Peyer's patch (tissue), 4 donors: ENCODE measurements at regions not wholly inside any gene's neighbourhood (a gene's known extent, or its start where the extent isn't known, plus 50 kb on each side); places are given as distances from the start of the nearest gene placed in this dataset.

Experiments
- DNase-seq, 3 donors: peaks; one replicate each; pipeline ENCODE4 v3.0.0-alpha.2; 2017 to 2019
- H3K27ac ChIP-seq, 4 donors: fragments of 200-600 bp; sonication (generic); one replicate each; pipeline ENCODE4 v1.5.1; 2016 to 2019
- H3K27me3 ChIP-seq, 2 donors: fragments of 200-600 bp; sonication (generic); one replicate each; pipeline ENCODE4 v1.5.1; 2019
- H3K36me3 ChIP-seq, 3 donors: fragments of 200-600 bp; sonication (generic); one replicate each; pipeline ENCODE4 v1.5.1; 2016 to 2019
- H3K4me1 ChIP-seq, 4 donors: fragments of 200-600 bp; sonication (generic); one replicate each; pipeline ENCODE4 v1.5.1; 2016 to 2019
- H3K4me3 ChIP-seq, 4 donors: fragments of 200-600 bp; sonication (generic); 1 replicate in 3 of 4; 2 replicates in 1 of 4; pipeline ENCODE4 v1.5.1; 2016 to 2019; ENCODE audit warnings: mild to moderate bottlenecking in 1 of 4
- H3K9me3 ChIP-seq, 4 donors: fragments of 200-600 bp; sonication (generic); one replicate each; pipeline ENCODE4 v1.5.1; 2016 to 2019; ENCODE audit warnings: mild to moderate bottlenecking in 1 of 4
- CTCF ChIP-seq, 6 experiments: fragments of 450-650 bp in 4 of 6; fragments of 200-600 bp in 2 of 6; sonication (generic) in 1 of 6; IDR thresholded peaks; one replicate each; pipeline ENCODE4 v1.5.1; 2017 to 2019; ENCODE audit warnings: antibody characterized with exemption in 6 of 6, mild to moderate bottlenecking in 3 of 6, moderate library complexity in 1 of 6
- POLR2A ChIP-seq, 2 donors: fragments of 450-650 bp; IDR thresholded peaks; one replicate each; pipeline ENCODE4 v1.5.1; 2017; ENCODE audit warnings: antibody characterized with exemption in 2 of 2, mild to moderate bottlenecking in 2 of 2, moderate library complexity in 2 of 2

DNA sequence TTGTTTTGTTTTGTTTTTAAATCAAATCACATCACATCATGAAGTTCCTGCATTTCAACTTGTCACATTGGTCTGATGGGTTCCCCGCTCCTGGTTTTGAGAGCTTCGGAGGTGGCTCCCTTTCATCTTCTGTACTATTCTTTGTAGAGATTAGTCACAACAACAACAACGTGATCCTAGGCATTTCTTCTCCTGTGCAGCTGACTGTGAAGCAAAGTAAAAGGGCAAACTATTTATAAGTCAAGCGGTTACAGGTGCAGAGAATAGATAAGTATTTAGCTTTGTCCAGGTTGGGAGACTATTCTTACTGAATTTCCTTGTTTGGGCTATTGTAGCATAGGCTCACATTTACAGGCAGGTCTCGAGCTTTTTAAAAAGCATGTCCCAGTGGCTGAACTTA is 197.7 kb upstream of the CDKN2B start:
- H3K9me3 ChIP-seq = no peaks in the 10 kb centered on the region
- no peak overlapping the region for H3K4me3 ChIP-seq
- no peaks in the 10 kb centered on the region for H3K36me3 ChIP-seq
- DNase-seq = no peak
- no peak overlapping the region for H3K27ac ChIP-seq
- H3K27me3 ChIP-seq = no peaks in the 10 kb centered on the region
- no peaks in the 10 kb centered on the region for H3K4me1 ChIP-seq
- no peak for TF ChIP-seq CTCF (IDR thresholded peaks at IDR 0.05)
- no peak for TF ChIP-seq POLR2A (IDR thresholded peaks at IDR 0.05)

DNA sequence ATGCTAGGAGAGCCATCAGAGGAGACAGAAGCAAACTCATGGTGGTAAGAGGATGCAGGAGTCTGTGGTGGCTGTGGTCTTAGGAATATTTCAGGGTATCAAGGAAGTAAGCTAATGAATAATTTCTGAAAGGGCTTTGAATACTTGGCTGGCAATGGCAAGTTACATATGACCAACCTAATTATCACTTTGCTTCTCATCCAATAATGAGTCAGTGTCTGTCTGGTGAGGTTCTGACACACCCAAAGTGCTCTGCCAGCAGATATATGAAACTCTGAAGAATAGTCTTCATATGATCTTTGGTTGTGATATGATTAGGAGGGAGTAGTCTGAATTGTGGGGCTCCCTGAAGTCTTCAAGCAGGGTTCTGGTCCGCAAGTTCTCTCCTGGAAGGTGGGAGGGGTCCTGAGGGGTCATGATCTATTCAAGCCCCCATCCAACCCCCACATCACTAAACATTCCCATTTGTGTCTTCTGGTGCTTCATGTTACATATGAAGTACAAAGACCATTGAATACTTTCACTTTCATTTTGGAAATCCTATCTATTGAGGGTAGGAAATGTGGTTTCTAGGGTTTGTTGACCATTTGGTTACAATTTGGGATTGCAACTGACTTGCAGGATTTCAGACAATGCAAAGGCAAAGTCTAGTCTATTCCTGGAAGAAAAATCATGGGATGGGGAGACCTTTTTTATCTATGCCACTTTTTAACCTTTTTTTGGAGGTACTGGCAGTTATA is 199.9 kb upstream of the CDKN2B start:
- Histone ChIP-seq H3K27me3 (no peaks in the 10 kb centered on the region), H3K4me1 (no peaks in the 10 kb centered on the region), H3K36me3 (no peaks in the 10 kb centered on the region), H3K4me3 (no peak overlapping the region), H3K27ac (no peak overlapping the region), H3K9me3 (no peaks in the 10 kb centered on the region)
- no peak for DNase-seq
- TF ChIP-seq POLR2A (IDR thresholded peaks at IDR 0.05) = no peak
- no peak for TF ChIP-seq CTCF (IDR thresholded peaks at IDR 0.05)

- TF ChIP-seq CTCF (IDR thresholded peaks at IDR 0.05) (no peak), POLR2A (IDR thresholded peaks at IDR 0.05) (no peak)
- H3K36me3 ChIP-seq = no peaks in the 10 kb centered on the region
- DNase-seq = no peak
- H3K9me3 ChIP-seq = no peaks in the 10 kb centered on the region
- no peaks in the 10 kb centered on the region for H3K4me1 ChIP-seq
- no peaks in the 10 kb centered on the region for H3K27me3 ChIP-seq
- no peak overlapping the region for H3K27ac ChIP-seq
- H3K4me3 ChIP-seq = no peak overlapping the region
These were observed 201.2 kb upstream of the CDKN2B start for GRCh38 chr9:22210262-22210661.

- no peak for DNase-seq
- Histone ChIP-seq H3K4me3 (no peak overlapping the region), H3K4me1 (no peaks in the 10 kb centered on the region), H3K27me3 (no peaks in the 10 kb centered on the region), H3K36me3 (no peaks in the 10 kb centered on the region), H3K27ac (no peak overlapping the region), H3K9me3 (no peaks in the 10 kb centered on the region)
- TF ChIP-seq CTCF (IDR thresholded peaks at IDR 0.05) (no peak), POLR2A (IDR thresholded peaks at IDR 0.05) (no peak)
These were observed 201.8 kb upstream of the CDKN2B start for GRCh38 chr9:22210936-22211335.

- DNase-seq = no peak
- Histone ChIP-seq H3K9me3 (no peaks in the 10 kb centered on the region), H3K27ac (no peak overlapping the region), H3K36me3 (no peaks in the 10 kb centered on the region), H3K4me1 (no peaks in the 10 kb centered on the region), H3K27me3 (no peaks in the 10 kb centered on the region), H3K4me3 (no peak overlapping the region)
- TF ChIP-seq POLR2A (IDR thresholded peaks at IDR 0.05) (no peak), CTCF (IDR thresholded peaks at IDR 0.05) (no peak)
These were observed 202.7 kb upstream of the CDKN2B start for GRCh38 chr9:22211588-22212360.
